GM18907 (cell line): ENCODE measurements at regions not wholly inside any gene's neighbourhood (a gene's known extent, or its start where the extent isn't known, plus 50 kb on each side); places are given as distances from the start of the nearest gene placed in this dataset.
"Not testable (repeated sequence)": the region's sequence is repeated elsewhere in the genome, so short reads cannot be mapped to it uniquely, and the experiment has no call there.

Experiments used
- ATAC-seq: cut with Tn5 transposase; IDR thresholded peaks from one replicate; pipeline ENCODE4 v1.9.1; 2021; ENCODE audit warnings: mild to moderate bottlenecking, moderate library complexity; ENCODE audit not compliant: unreplicated experiment

- ATAC-seq = no peak
Measured at GRCh38 chr15:54850101-54850500, 346.6 kb downstream of the RSL24D1 start.

DNA sequence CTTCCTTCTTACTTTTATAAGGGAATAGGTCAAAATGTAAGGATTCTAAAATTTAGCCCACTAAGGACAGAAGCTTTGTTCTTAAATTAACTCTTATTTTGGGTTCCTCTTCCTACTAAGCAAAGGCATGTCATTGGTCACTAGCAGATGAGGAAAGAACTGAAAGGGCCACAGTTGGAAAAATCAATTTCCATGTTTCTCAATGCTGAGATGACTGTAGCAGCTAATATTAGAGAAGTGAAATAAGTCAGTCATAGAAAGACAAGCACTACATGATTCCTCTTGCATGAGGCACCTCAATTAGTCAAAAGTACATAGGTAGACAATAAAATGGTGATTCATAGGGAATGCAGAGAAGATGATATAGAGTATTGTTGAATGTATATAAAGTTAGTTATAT, 353.7 kb downstream of the RSL24D1 start:
- ATAC-seq = no peak

GRCh38 chr15:54841701-54842305, 354.9 kb downstream of the RSL24D1 start:
- no peak for ATAC-seq

DNA sequence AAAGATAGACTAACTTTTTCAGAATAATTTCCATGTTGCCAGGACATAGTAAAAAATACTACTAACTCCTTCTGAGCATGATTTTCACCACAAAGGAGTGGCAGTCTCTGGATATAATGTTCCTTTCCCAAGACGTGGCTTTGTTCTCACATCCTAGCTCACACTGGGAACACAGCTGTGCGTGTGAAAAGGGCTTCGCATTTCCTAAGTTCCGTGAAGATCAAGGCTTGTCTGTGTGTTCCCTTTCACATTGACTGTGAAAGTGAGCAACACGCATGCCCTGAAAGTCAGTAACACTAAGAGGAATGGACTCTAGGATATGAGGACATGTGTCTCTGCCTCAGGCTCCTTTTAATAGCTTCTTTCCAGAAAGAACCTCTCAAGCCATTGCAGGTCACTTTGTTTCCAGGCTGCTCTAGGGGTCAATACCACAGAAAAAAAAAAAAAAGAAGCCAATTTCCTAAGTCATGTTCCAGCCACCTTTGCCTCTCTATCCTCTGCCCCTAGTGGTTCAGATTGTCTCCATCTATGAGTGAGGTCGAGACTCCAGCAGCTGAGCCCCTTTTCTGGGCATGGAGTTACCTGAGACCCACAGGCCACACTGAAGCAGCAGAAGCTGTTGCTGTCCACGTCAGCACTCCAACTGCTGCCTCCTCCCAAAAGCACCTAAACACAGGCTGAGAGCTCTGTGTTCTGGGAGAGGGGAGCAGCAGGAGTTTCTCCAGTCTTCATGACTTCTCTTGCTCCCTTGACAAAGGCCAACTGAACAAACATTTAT, 355.9 kb downstream of the RSL24D1 start:
- ATAC-seq = no peak

DNA sequence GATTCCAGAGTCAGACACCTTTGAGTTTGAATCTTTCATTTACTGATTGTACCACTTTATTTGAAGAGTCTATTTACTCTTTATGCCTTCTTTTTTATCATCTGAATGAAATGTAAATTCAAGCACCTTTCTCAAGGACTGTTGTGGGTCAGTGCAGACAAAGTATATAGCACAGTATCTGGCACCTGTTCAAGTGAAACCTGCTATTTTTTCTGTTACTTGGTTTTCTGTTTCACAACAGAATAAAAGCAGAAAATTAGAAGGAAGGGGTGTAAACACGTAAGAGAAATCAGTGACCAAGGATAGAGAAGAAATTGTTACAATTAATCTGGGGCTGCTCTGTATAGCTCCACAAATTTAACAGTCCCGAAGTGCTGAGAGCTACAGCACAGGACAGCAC, 357.4 kb downstream of the RSL24D1 start:
- no peak for ATAC-seq

GRCh38 chr15:54836052-54836795, 360.5 kb downstream of the RSL24D1 start:
- ATAC-seq = peak; percentile 58

DNA sequence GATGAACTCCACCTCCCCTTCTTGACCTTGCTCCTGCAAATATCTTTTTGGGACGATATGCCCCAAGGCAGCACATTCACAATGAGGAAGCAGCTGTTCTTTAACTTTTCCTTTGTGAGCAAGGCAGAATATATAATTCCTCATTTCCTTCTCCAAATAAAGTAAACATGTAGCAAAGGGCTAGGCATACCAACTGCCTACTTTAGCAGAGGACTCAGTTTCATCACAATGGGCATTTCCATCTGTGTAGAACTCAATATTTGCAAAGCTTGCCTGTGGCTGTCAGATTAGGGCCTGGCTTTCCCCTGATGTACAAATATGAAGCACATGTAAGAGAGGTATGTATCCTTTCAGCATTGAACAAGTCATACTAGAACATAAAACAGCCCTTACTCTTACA, 366.9 kb downstream of the RSL24D1 start:
- ATAC-seq = no peak

DNA sequence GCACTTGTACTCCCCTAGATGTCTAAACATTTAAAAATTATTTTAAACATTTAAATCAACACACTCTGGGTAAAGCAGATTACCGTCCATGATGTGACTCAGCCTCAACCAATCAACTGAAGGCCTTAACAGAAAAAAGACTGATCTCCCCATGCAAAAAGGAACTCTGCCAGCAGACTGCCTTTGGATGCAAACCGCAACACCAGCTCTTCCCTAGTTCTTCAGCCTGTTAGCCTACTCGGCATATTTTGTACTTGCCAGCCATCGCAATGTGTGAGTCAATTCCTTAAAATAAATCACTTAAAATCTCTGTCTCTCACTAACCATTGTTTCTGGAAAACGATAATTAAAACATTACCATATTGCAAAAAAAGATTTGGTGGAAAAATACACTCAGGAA, 375.9 kb downstream of the RSL24D1 start:
- no peak for ATAC-seq

- ATAC-seq = no peak
Measured at GRCh38 chr15:54820098-54820497, 376.6 kb downstream of the RSL24D1 start.

DNA sequence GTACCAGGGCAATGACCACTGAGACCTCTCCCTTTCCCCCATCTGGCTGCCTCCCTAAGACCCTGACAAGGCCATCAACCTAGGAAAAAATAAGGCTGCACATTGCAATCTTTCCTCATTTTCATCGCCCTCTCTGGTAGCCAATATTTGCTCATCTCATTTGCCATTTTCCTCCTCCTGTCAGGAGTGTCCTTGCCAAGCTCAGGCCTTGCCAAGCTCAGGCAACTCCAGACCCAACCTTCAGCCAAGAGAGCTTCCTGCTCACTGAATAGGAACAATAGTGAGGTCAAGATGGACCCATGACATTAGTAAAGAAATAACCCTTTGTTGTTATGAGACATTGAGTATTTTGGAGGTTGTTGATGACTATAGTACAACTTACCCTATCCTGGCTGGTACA, 380.3 kb downstream of the RSL24D1 start:
- no peak for ATAC-seq

GRCh38 chr15:54815556-54815955, 381.2 kb downstream of the RSL24D1 start:
- no peak for ATAC-seq

GRCh38 chr15:54812383-54812782, 384.4 kb downstream of the RSL24D1 start:
- ATAC-seq = no peak

DNA sequence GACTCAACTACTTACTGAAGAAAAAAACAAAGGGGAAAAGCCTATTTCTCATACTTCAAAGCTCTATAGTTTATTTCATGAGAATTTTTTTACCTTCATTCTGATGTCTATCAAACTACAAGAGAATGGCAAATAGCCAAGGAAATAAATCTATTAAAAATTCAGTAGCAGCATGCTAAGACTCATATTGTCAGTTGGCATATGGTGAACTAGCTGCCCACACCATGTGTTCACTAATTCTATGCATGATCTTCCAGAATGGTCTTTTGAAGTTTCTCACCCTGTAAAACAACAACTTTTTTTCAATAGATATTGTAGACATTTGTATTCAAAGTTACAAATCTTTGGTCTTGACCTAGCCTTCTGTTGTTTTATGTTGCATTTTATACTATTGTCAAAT, 386.2 kb downstream of the RSL24D1 start:
- ATAC-seq = no peak

GRCh38 chr15:54810031-54810430, 386.7 kb downstream of the RSL24D1 start:
- ATAC-seq = no peak

- no peak for ATAC-seq
Measured at GRCh38 chr15:54808321-54808720, 388.4 kb downstream of the RSL24D1 start.

- no peak for ATAC-seq
Measured at GRCh38 chr15:54803987-54804386, 392.8 kb downstream of the RSL24D1 start.

DNA sequence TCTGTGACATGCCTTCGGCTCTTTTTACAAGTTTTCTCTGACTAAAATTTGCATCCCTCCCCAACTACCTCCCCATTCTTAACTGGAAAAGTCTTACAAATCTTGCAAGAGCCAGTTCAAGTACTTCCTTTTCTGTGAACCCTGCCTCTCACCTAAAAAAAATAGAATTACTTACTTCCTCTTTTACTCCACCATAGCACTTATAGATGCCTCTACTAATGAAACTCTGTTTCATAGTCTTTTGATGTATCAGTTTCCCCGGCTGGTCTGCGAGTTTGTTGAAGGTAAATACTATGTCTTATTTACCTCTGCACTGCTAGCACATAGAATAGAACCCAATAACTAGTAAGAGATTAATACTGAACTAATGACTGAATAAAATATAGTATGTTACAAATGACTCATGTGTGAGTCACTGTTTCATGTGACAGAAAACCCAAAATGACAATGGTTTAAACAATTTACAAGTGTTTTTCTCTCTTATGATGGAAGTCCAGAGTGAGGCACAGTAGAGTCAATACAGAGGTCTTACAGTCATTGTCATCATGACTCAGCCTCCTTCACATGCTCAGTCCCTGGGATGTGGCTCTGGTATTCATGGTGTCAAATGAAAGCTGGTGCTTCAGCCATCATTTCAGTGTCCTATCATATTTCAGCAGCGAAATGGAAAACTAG, 393.5 kb downstream of the RSL24D1 start:
- peak; percentile 67 for ATAC-seq

DNA sequence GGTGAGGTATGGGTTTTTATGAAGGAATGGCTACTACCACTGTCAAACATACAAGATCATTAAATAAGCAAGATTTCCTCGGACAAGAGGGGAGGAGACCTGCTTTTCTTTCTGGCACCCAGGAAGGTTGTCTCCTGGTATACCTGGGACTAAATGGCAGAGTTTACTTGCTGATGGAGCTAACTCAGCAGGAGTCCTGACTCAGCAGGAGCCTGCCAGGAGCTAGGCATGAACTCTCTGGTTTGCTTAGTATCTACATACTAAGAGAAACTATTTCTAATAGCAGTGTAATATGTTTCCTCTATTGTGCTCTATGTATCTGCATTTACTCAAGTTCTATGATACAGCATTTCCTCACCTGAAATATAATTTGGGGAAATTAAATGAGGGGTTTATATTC, 404.2 kb downstream of the RSL24D1 start:
- ATAC-seq = no peak

DNA sequence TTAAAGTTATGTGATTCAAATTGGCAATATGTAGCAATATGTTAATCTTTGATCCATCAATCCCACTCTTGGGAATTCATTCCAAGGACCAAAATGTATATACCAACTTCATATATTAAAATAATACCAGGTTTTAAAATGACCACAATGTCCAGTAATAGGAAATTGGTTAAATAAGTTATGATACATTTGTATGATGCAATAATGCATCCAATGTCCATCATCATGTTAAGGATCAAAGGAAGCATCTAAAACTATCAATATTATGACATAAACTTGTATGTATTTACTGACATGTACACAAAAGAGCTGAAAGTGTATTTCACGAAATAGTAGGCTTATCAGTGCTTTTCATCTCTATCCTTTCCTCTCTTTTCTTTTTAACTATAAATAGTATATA, 406.0 kb downstream of the RSL24D1 start:
- ATAC-seq = no peak

DNA sequence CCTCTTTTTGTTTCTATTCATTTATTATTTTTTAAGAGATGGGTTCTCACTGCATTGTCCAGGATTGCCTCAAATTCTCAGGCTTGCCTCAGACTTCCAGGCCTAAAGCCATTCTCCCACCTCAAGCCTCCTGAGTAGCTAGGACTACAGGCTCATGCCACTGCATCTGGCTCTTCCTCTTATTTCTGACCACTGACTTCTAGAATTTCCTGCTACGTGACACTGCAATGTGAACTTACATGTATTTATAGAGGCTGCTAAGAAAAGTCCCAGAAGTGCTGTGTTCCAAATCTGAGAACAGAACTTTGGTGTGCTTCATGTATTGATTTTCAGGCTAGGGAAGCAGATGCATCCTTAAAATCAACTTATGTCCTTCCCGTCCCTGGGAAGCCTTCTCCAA, 407.4 kb downstream of the RSL24D1 start:
- no peak for ATAC-seq

- ATAC-seq = not testable (repeated sequence)
Measured at GRCh38 chr15:54781220-54781619, 415.5 kb downstream of the RSL24D1 start.
